ENCODE measurements at regions not wholly inside any gene's neighbourhood (a gene's known extent, or its start where the extent isn't known, plus 50 kb on each side); places are given as distances from the start of the nearest gene placed in this dataset.

DNA sequence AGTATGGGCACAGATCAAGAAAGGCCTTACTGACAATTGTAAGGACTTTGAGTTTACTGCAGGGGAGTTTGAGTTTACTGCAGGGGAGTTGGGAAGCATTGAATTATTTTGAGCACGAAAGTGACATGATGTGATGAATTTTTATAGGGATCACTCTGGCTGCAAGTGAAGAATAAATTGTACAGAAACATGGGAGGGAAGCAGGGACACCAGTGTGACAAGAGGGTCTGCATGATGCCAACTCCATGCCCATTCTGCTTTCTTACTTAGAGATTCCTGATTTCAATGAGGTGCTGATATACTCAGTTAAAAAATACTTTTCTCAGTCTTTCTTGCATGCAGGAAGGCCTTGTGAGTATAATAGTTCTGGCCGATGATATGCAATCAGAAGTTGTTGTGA lies 234.4 kb downstream of the CENPF start:
- H3K4me3 ChIP-seq (ENCODE audit: low read depth, low read length): no peak overlapping the region
- TF ChIP-seq, protein P1, sequence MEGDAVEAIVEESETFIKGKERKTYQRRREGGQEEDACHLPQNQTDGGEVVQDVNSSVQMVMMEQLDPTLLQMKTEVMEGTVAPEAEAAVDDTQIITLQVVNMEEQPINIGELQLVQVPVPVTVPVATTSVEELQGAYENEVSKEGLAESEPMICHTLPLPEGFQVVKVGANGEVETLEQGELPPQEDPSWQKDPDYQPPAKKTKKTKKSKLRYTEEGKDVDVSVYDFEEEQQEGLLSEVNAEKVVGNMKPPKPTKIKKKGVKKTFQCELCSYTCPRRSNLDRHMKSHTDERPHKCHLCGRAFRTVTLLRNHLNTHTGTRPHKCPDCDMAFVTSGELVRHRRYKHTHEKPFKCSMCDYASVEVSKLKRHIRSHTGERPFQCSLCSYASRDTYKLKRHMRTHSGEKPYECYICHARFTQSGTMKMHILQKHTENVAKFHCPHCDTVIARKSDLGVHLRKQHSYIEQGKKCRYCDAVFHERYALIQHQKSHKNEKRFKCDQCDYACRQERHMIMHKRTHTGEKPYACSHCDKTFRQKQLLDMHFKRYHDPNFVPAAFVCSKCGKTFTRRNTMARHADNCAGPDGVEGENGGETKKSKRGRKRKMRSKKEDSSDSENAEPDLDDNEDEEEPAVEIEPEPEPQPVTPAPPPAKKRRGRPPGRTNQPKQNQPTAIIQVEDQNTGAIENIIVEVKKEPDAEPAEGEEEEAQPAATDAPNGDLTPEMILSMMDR (IDR thresholded peaks at IDR 0.05; ENCODE audit: low read depth, low read length): no peak

GRCh38 chr1:214838351-214838750 lies 235.4 kb downstream of the CENPF start:
- TF ChIP-seq, protein P1 (IDR thresholded peaks at IDR 0.05; ENCODE audit: low read depth, low read length): no peak
- H3K4me3 ChIP-seq (ENCODE audit: low read depth, low read length): no peak overlapping the region

- no peak overlapping the region for H3K4me3 ChIP-seq (ENCODE audit: low read depth, low read length)
- TF ChIP-seq, protein P1 (IDR thresholded peaks at IDR 0.05; ENCODE audit: low read depth, low read length): no peak
Observed at GRCh38 chr1:214840356-214840755, 237.4 kb downstream of the CENPF start.

DNA sequence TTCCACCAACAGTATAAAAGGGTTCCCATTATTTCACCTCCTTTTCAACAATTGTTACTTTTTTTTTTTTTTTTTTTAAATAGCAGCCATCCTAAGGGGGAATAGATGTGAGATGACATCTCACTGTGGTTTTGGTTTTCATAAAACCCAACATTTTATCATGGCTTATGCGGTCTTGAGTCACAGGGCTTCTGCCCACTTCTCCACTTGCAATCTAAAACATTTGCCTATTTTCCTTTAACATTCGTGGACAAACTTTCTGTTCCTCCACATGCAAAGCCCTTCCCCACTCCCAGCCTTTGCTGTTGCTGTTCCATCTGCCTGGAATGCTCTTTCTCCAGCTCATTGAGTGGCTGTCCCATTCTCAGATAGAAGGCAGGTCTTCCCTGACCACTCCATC lies 239.7 kb upstream of the KCNK2 start:
- TF ChIP-seq, protein P1 (IDR thresholded peaks at IDR 0.05; ENCODE audit: low read depth, low read length): no peak
- no peak overlapping the region for H3K4me3 ChIP-seq (ENCODE audit: low read depth, low read length)

- TF ChIP-seq, protein P1 (IDR thresholded peaks at IDR 0.05; ENCODE audit: low read depth, low read length): no peak
- no peak overlapping the region for H3K4me3 ChIP-seq (ENCODE audit: low read depth, low read length)
Observed at GRCh38 chr1:214843281-214843680, 239.3 kb upstream of the KCNK2 start.

DNA sequence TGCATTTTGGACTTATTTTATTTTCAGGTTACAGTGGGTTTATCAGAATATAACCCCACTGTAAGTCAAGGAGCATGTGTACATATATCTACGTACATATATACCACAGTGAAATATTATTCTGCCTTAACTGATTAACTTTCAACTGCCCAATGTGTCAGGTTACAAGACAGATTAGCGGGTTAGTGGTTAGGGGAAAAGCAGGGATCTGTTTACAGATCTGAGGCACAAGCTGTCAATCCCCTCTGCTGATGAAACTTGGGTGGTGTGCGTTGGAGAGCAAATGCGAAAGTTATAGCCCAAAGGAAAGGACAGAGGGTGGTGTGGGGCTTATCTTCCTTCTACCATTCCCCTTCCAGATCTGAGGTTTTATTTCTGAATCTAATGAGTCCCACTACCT lies 238.2 kb upstream of the KCNK2 start:
- TF ChIP-seq, protein P1 (IDR thresholded peaks at IDR 0.05; ENCODE audit: low read depth, low read length): no peak
- no peak overlapping the region for H3K4me3 ChIP-seq (ENCODE audit: low read depth, low read length)

GRCh38 chr1:214846276-214846675 lies 236.3 kb upstream of the KCNK2 start:
- TF ChIP-seq, protein P1 (IDR thresholded peaks at IDR 0.05; ENCODE audit: low read depth, low read length): no peak
- no peak overlapping the region for H3K4me3 ChIP-seq (ENCODE audit: low read depth, low read length)

Measured in WI38 (cell line).